H1 (cell line): ENCODE measurements at regions not wholly inside any gene's neighbourhood (a gene's known extent, or its start where the extent isn't known, plus 50 kb on each side); places are given as distances from the start of the nearest gene placed in this dataset.
A peak's percentile ranks its signal among the peaks of the same experiment; 100 is the strongest.

Experiments
- CTCF ChIA-PET: fragments of 300-600 bp; sonication (Branson Sonifier 250); formaldehyde crosslinking; loops from one replicate; lab custom pipeline; 2021; ENCODE audit not compliant: partially characterized antibody; lab: Charles Lee
- POLR2A ChIA-PET: fragments of 300-600 bp; sonication (Branson Sonifier 250); formaldehyde crosslinking; loops from one replicate; lab custom pipeline; 2021; ENCODE audit warnings: inconsistent platforms; ENCODE audit not compliant: partially characterized antibody; lab: Charles Lee
- DNase-seq, 2 experiments: peaks; one replicate each; pipeline versions ENCODE4 v3.0.0 to v3.0.0-alpha.2; 2010 to 2022; ENCODE audit warnings: low spot score in 2 of 2, low read depth in 1 of 2, mixed read lengths in 1 of 2
- FAIRE-seq: peaks from 2 replicates; lab custom pipeline; 2011; peaks lifted over from hg19 to GRCh38; lab: Jason Lieb, UNC
- H2AFZ ChIP-seq: 2 replicates; pipeline ENCODE4 v1.8.1; 2012; ENCODE audit warnings: low read length, inconsistent platforms
- H2AK5ac ChIP-seq: 2 replicates; pipeline ENCODE4 v1.6.1; 2013; ENCODE audit warnings: low read depth, low read length
- H2BK120ac ChIP-seq: replicated peaks from 2 replicates; pipeline ENCODE3; 2013; ENCODE audit warnings: low read depth, low read length, inconsistent platforms
- H2BK12ac ChIP-seq: 2 replicates; pipeline ENCODE4 v1.6.1; 2013; ENCODE audit warnings: low read depth, low read length
- H2BK15ac ChIP-seq: 2 replicates; pipeline ENCODE4 v1.6.1; 2013; ENCODE audit warnings: low read length
- H2BK20ac ChIP-seq: 2 replicates; pipeline ENCODE4 v1.6.1; 2013; ENCODE audit warnings: low read length
- H2BK5ac ChIP-seq: 2 replicates; pipeline ENCODE4 v1.6.1; 2013; ENCODE audit warnings: low read depth, low read length
- H3K14ac ChIP-seq: 2 replicates; pipeline ENCODE4 v1.6.1; 2013; ENCODE audit warnings: inconsistent platforms; ENCODE audit not compliant: insufficient read length
- H3K18ac ChIP-seq: 2 replicates; pipeline ENCODE4 v1.6.1; 2013; ENCODE audit warnings: low read length; ENCODE audit errors: extremely low read depth
- H3K23ac ChIP-seq: 2 replicates; pipeline ENCODE4 v1.6.1; 2013; ENCODE audit warnings: inconsistent platforms; ENCODE audit not compliant: insufficient read length
- H3K23me2 ChIP-seq: 2 replicates; pipeline ENCODE4 v1.6.1; 2013; ENCODE audit warnings: low read depth, low read length
- H3K27ac ChIP-seq: 2 replicates; pipeline ENCODE4 v1.6.1; 2011; ENCODE audit warnings: low read depth, low read length, inconsistent platforms
- H3K27me3 ChIP-seq, 4 experiments: replicated peaks in 1 of 4; 1 replicate in 1 of 4; 2 replicates in 3 of 4; pipeline versions ENCODE4 v1.6.1 to v1.8.1; 2011 to 2013; ENCODE audit warnings: low read length in 3 of 4, mild to moderate bottlenecking in 3 of 4, inconsistent platforms in 2 of 4, mixed read lengths in 2 of 4, moderate library complexity in 1 of 4; ENCODE audit not compliant: control insufficient read depth in 3 of 4, insufficient read depth in 3 of 4; ENCODE audit errors: extremely low read depth in 1 of 4
- H3K36me3 ChIP-seq, 4 experiments: 2 replicates each; pipeline versions ENCODE4 v1.6.1 to v1.8.1; 2011 to 2013; ENCODE audit warnings: mild to moderate bottlenecking in 4 of 4, low read length in 3 of 4, moderate library complexity in 2 of 4, control low read depth in 1 of 4, inconsistent platforms in 1 of 4; ENCODE audit not compliant: insufficient read depth in 4 of 4, control insufficient read depth in 2 of 4
- H3K4ac ChIP-seq: replicated peaks from 2 replicates; pipeline ENCODE3; 2013; ENCODE audit warnings: low read length, low read depth, mixed read lengths, inconsistent platforms; ENCODE audit not compliant: insufficient read length
- H3K4me1 ChIP-seq, 4 experiments: replicated peaks in 1 of 4; 1 replicate in 1 of 4; 2 replicates in 3 of 4; pipeline versions ENCODE4 v1.6.1 to v1.8.1; 2011 to 2013; ENCODE audit warnings: low read length in 3 of 4, inconsistent platforms in 2 of 4, mixed read lengths in 1 of 4; ENCODE audit not compliant: insufficient read depth in 4 of 4, control insufficient read depth in 3 of 4
- H3K4me2 ChIP-seq, 2 experiments: 2 replicates each; pipeline versions ENCODE4 v1.6.1 to v1.8.1; 2011 to 2013; ENCODE audit warnings: low read depth in 2 of 2, low read length in 2 of 2, control low read depth in 1 of 2, inconsistent platforms in 1 of 2, mild to moderate bottlenecking in 1 of 2; ENCODE audit not compliant: insufficient read depth in 1 of 2
- H3K4me3 ChIP-seq, 4 experiments: fragments of 200-600, 300-600 bp in 1 of 4; sonication (generic), shearing (Covaris generic), sonication (Bioruptor Twin) in 1 of 4; 2 replicates each; pipeline versions ENCODE4 v1.5.1 to v1.8.1; 2011 to 2016; ENCODE audit warnings: low read length in 4 of 4, low read depth in 3 of 4, control low read depth in 2 of 4, inconsistent platforms in 2 of 4, mild to moderate bottlenecking in 2 of 4, mixed read lengths in 1 of 4, moderate library complexity in 1 of 4; ENCODE audit not compliant: insufficient read depth in 2 of 4; ENCODE audit errors: extremely low read depth in 1 of 4
- H3K56ac ChIP-seq: replicated peaks from 2 replicates; pipeline ENCODE3; 2013; ENCODE audit warnings: low read depth, mild to moderate bottlenecking, mixed read lengths, low read length, inconsistent platforms; ENCODE audit not compliant: insufficient read length
- H3K79me1 ChIP-seq: 2 replicates; pipeline ENCODE4 v1.6.1; 2013; ENCODE audit warnings: low read depth, low read length, control low read depth
- H3K79me2 ChIP-seq, 2 experiments: 2 replicates each; pipeline versions ENCODE4 v1.6.1 to v1.8.1; 2012 to 2013; ENCODE audit warnings: low read length in 2 of 2, mild to moderate bottlenecking in 2 of 2, inconsistent platforms in 1 of 2; ENCODE audit not compliant: insufficient read depth in 2 of 2, control insufficient read depth in 1 of 2
- H3K9ac ChIP-seq, 4 experiments: replicated peaks in 1 of 4; 1 replicate in 1 of 4; 2 replicates in 3 of 4; pipeline versions ENCODE4 v1.6.1 to v1.8.1; 2011 to 2013; ENCODE audit warnings: low read depth in 3 of 4, low read length in 3 of 4, control low read depth in 2 of 4, mild to moderate bottlenecking in 2 of 4, moderate library complexity in 2 of 4, inconsistent platforms in 1 of 4; ENCODE audit errors: extremely low read depth in 1 of 4
- H3K9me3 ChIP-seq, 2 experiments: 2 replicates each; pipeline versions ENCODE4 v1.6.1 to v1.8.1; 2012 to 2013; ENCODE audit warnings: mild to moderate bottlenecking in 2 of 2, moderate library complexity in 2 of 2, control low read depth in 1 of 2, inconsistent platforms in 1 of 2, low read depth in 1 of 2, low read length in 1 of 2, mixed read lengths in 1 of 2; ENCODE audit not compliant: insufficient read depth in 2 of 2
- H4K20me1 ChIP-seq, 2 experiments: replicated peaks in 1 of 2; 2 replicates each; pipeline versions ENCODE3 to v1.8.1; 2011 to 2013; ENCODE audit warnings: inconsistent platforms in 2 of 2, low read length in 2 of 2, mild to moderate bottlenecking in 1 of 2; ENCODE audit not compliant: insufficient read depth in 2 of 2, control insufficient read depth in 1 of 2
- H4K5ac ChIP-seq: 2 replicates; pipeline ENCODE4 v1.6.1; 2013; ENCODE audit warnings: low read length, low read depth, mixed read lengths, inconsistent platforms; ENCODE audit not compliant: insufficient read length
- H4K8ac ChIP-seq: 2 replicates; pipeline ENCODE4 v1.8.0; 2013; ENCODE audit warnings: mild to moderate bottlenecking, moderate library complexity, low read length, inconsistent platforms; ENCODE audit not compliant: insufficient read depth; ENCODE audit errors: extremely low read depth
- H4K91ac ChIP-seq: replicated peaks from 2 replicates; pipeline ENCODE3; 2013; ENCODE audit warnings: low read length, mixed read lengths, inconsistent platforms; ENCODE audit not compliant: insufficient read length
- CEBPB ChIP-seq: IDR thresholded peaks from 2 replicates; pipeline ENCODE4 v1.6.1; 2012; ENCODE audit warnings: low read depth, low read length
- CTBP2 ChIP-seq: IDR thresholded peaks from 2 replicates; pipeline ENCODE4 v1.7.0; 2011; ENCODE audit warnings: borderline replicate concordance, mild to moderate bottlenecking, moderate library complexity, mixed read lengths, low read length; ENCODE audit not compliant: insufficient read depth, insufficient read length
- TCF12 ChIP-seq: IDR thresholded peaks from 2 replicates; pipeline ENCODE4 v1.6.1; 2011; ENCODE audit warnings: low read depth, mild to moderate bottlenecking, low read length
- WGBS, 2 experiments: shearing (Covaris generic) in 1 of 2; methylation state at CpG; one replicate each; pipeline versions ENCODE4 v1.1.6 to v1.1.7; 2013 to 2015; ENCODE audit warnings: low lambda C conversion rate in 2 of 2, mixed read lengths in 2 of 2, inconsistent platforms in 1 of 2, low coverage in 1 of 2, missing lambda C conversion rate in 1 of 2; ENCODE audit not compliant: insufficient replicate concordance in 2 of 2, insufficient coverage in 1 of 2, insufficient read length in 1 of 2; ENCODE audit errors: extremely low coverage in 1 of 2, missing lambda C conversion rate in 1 of 2; 5-methylcytosine and 5-hydroxymethylcytosine counted together

- Histone ChIP-seq H3K14ac (no peak overlapping the region), H3K79me1 (no peaks in the 10 kb centered on the region), H3K23ac (no peak overlapping the region), H3K4me2 (no peak overlapping the region), H4K91ac (no peak overlapping the region), H3K27me3 (no peaks in the 10 kb centered on the region), H3K18ac (no peak overlapping the region), H2BK5ac (0 out of 2 replicates have a peak overlapping the region, but pooled peaks have one; percentile 18), H2BK120ac (no peak overlapping the region), H3K9ac (no peak overlapping the region), H3K4me1 (peaks cover 0 to 7% (median 4%) of the 10 kb centered on the region in 4 experiments; a peak in 2 of 7 replicates), H3K79me2 (no peaks in the 10 kb centered on the region), H3K4ac (no peak overlapping the region), H4K8ac (no peak overlapping the region), H2BK20ac (no peak overlapping the region), H3K36me3 (no peaks in the 10 kb centered on the region), H4K20me1 (no peaks in the 10 kb centered on the region), H3K23me2 (no peaks in the 10 kb centered on the region), H2BK12ac (no peak overlapping the region), H3K27ac (no peak overlapping the region), H4K5ac (no peak overlapping the region), H2AK5ac (no peak overlapping the region), H3K9me3 (no peaks in the 10 kb centered on the region), H2BK15ac (no peak overlapping the region), H3K4me3 (no peak overlapping the region), H3K56ac (no peak overlapping the region), H2AFZ (0 out of 2 replicates have a peak overlapping the region, but pooled peaks have one; percentile 27)
- DNase-seq (no peak), FAIRE-seq (no peak)
- 69% methylated on average over 1 of the region's 1 CpG; no CpG with 5 or more reads in 1 of the 2 experiments for WGBS, 2 experiments
- POLR2A ChIA-PET, result no interaction called here
- TF ChIP-seq CTBP2 (no peak), TCF12 (no peak), CEBPB (no peak)
- CTCF ChIA-PET, result no interaction called here
Observed at GRCh38 chr2:150802635-150803034, 315.2 kb upstream of the RND3 start.
